ENCODE measurements at regions not wholly inside any gene's neighbourhood (a gene's known extent, or its start where the extent isn't known, plus 50 kb on each side); places are given as distances from the start of the nearest gene placed in this dataset.

GRCh38 chr5:97443740-97444139, 260.7 kb upstream of the RIOK2 start:
- Histone ChIP-seq H3K4me3 (ENCODE audit: low read depth in 1 of 3, low read length in 3 of 3) (no peak overlapping the region), H3K36me3 (ENCODE audit: control insufficient read depth in 3 of 3, insufficient read depth in 2 of 3, low read depth in 1 of 3, low read length in 3 of 3) (no peaks in the 10 kb centered on the region), H3K4me1 (ENCODE audit: control insufficient read depth in 3 of 3, insufficient read depth in 2 of 3, low read depth in 1 of 3, low read length in 2 of 3) (no peaks in the 10 kb centered on the region), H3K9me3 (ENCODE audit: control insufficient read depth in 2 of 2, insufficient read depth in 1 of 2, low read depth in 1 of 2, low read length in 1 of 2) (peaks cover 0 to 15% of the 10 kb centered on the region in 2 donors), H3K27me3 (ENCODE audit: control insufficient read depth in 3 of 3, insufficient read depth in 3 of 3, low read length in 3 of 3) (no peaks in the 10 kb centered on the region), H3K27ac (ENCODE audit: low read depth in 1 of 3, low read length in 2 of 3) (no peak overlapping the region)
- no peak for DNase-seq
- FAIRE-seq: no peak
- WGBS, 3 donors: 62 to 94% (median 87%) methylated on average over 5 of the region's 5 CpGs

- H3K9me3 ChIP-seq (ENCODE audit: control insufficient read depth in 2 of 2, insufficient read depth in 1 of 2, low read depth in 1 of 2, low read length in 1 of 2): peaks cover 0 to 8% of the 10 kb centered on the region in 2 donors
- H3K27ac ChIP-seq (ENCODE audit: low read depth in 1 of 3, low read length in 2 of 3): no peak overlapping the region
- H3K27me3 ChIP-seq (ENCODE audit: control insufficient read depth in 3 of 3, insufficient read depth in 3 of 3, low read length in 3 of 3): no peaks in the 10 kb centered on the region
- WGBS, 3 donors: 63 to 72% (median 70%) methylated on average over 3 of the region's 3 CpGs
- FAIRE-seq (no peak), DNase-seq (no peak)
- H3K4me3 ChIP-seq (ENCODE audit: low read depth in 1 of 3, low read length in 3 of 3): no peak overlapping the region
- no peaks in the 10 kb centered on the region for H3K36me3 ChIP-seq (ENCODE audit: control insufficient read depth in 3 of 3, insufficient read depth in 2 of 3, low read depth in 1 of 3, low read length in 3 of 3)
- no peaks in the 10 kb centered on the region for H3K4me1 ChIP-seq (ENCODE audit: control insufficient read depth in 3 of 3, insufficient read depth in 2 of 3, low read depth in 1 of 3, low read length in 2 of 3)
Observed at GRCh38 chr5:97449172-97449571, 266.1 kb upstream of the RIOK2 start.

GRCh38 chr5:97452646-97453045, 269.6 kb upstream of the RIOK2 start:
- DNase-seq (no peak), FAIRE-seq (no peak)
- Histone ChIP-seq H3K4me3 (ENCODE audit: low read depth in 1 of 3, low read length in 3 of 3) (no peak overlapping the region), H3K36me3 (ENCODE audit: control insufficient read depth in 3 of 3, insufficient read depth in 2 of 3, low read depth in 1 of 3, low read length in 3 of 3) (no peaks in the 10 kb centered on the region), H3K4me1 (ENCODE audit: control insufficient read depth in 3 of 3, insufficient read depth in 2 of 3, low read depth in 1 of 3, low read length in 2 of 3) (no peaks in the 10 kb centered on the region), H3K9me3 (ENCODE audit: control insufficient read depth in 2 of 2, insufficient read depth in 1 of 2, low read depth in 1 of 2, low read length in 1 of 2) (no peaks in the 10 kb centered on the region), H3K27ac (ENCODE audit: low read depth in 1 of 3, low read length in 2 of 3) (no peak overlapping the region), H3K27me3 (ENCODE audit: control insufficient read depth in 3 of 3, insufficient read depth in 3 of 3, low read length in 3 of 3) (no peaks in the 10 kb centered on the region)

- H3K4me1 ChIP-seq (ENCODE audit: control insufficient read depth in 3 of 3, insufficient read depth in 2 of 3, low read depth in 1 of 3, low read length in 2 of 3): no peaks in the 10 kb centered on the region
- H3K36me3 ChIP-seq (ENCODE audit: control insufficient read depth in 3 of 3, insufficient read depth in 2 of 3, low read depth in 1 of 3, low read length in 3 of 3): no peaks in the 10 kb centered on the region
- no peak overlapping the region for H3K4me3 ChIP-seq (ENCODE audit: low read depth in 1 of 3, low read length in 3 of 3)
- no peak for DNase-seq
- WGBS, 3 donors: 61 to 92% (median 86%) methylated on average over 2 of the region's 2 CpGs
- FAIRE-seq: no peak
- no peak overlapping the region for H3K27ac ChIP-seq (ENCODE audit: low read depth in 1 of 3, low read length in 2 of 3)
- no peaks in the 10 kb centered on the region for H3K27me3 ChIP-seq (ENCODE audit: control insufficient read depth in 3 of 3, insufficient read depth in 3 of 3, low read length in 3 of 3)
- H3K9me3 ChIP-seq (ENCODE audit: control insufficient read depth in 2 of 2, insufficient read depth in 1 of 2, low read depth in 1 of 2, low read length in 1 of 2): no peaks in the 10 kb centered on the region
Observed at GRCh38 chr5:97453263-97453662, 270.2 kb upstream of the RIOK2 start.

GRCh38 chr5:97454015-97454414, 271.0 kb upstream of the RIOK2 start:
- Histone ChIP-seq H3K4me1 (ENCODE audit: control insufficient read depth in 3 of 3, insufficient read depth in 2 of 3, low read depth in 1 of 3, low read length in 2 of 3) (no peaks in the 10 kb centered on the region), H3K27me3 (ENCODE audit: control insufficient read depth in 3 of 3, insufficient read depth in 3 of 3, low read length in 3 of 3) (no peaks in the 10 kb centered on the region), H3K4me3 (ENCODE audit: low read depth in 1 of 3, low read length in 3 of 3) (no peak overlapping the region), H3K27ac (ENCODE audit: low read depth in 1 of 3, low read length in 2 of 3) (no peak overlapping the region), H3K36me3 (ENCODE audit: control insufficient read depth in 3 of 3, insufficient read depth in 2 of 3, low read depth in 1 of 3, low read length in 3 of 3) (no peaks in the 10 kb centered on the region), H3K9me3 (ENCODE audit: control insufficient read depth in 2 of 2, insufficient read depth in 1 of 2, low read depth in 1 of 2, low read length in 1 of 2) (no peaks in the 10 kb centered on the region)
- no peak for FAIRE-seq
- no peak for DNase-seq

- WGBS, 3 donors: 83 to 97% (median 88%) methylated on average over 1 of the region's 1 CpG
- no peak overlapping the region for H3K4me3 ChIP-seq (ENCODE audit: low read depth in 1 of 3, low read length in 3 of 3)
- no peaks in the 10 kb centered on the region for H3K4me1 ChIP-seq (ENCODE audit: control insufficient read depth in 3 of 3, insufficient read depth in 2 of 3, low read depth in 1 of 3, low read length in 2 of 3)
- H3K27me3 ChIP-seq (ENCODE audit: control insufficient read depth in 3 of 3, insufficient read depth in 3 of 3, low read length in 3 of 3): no peaks in the 10 kb centered on the region
- H3K27ac ChIP-seq (ENCODE audit: low read depth in 1 of 3, low read length in 2 of 3): no peak overlapping the region
- no peak for DNase-seq
- FAIRE-seq: no peak
- no peaks in the 10 kb centered on the region for H3K36me3 ChIP-seq (ENCODE audit: control insufficient read depth in 3 of 3, insufficient read depth in 2 of 3, low read depth in 1 of 3, low read length in 3 of 3)
- no peaks in the 10 kb centered on the region for H3K9me3 ChIP-seq (ENCODE audit: control insufficient read depth in 2 of 2, insufficient read depth in 1 of 2, low read depth in 1 of 2, low read length in 1 of 2)
Observed at GRCh38 chr5:97455996-97456395, 272.9 kb upstream of the RIOK2 start.

- Histone ChIP-seq H3K4me3 (ENCODE audit: low read depth in 1 of 3, low read length in 3 of 3) (no peak overlapping the region), H3K9me3 (ENCODE audit: control insufficient read depth in 2 of 2, insufficient read depth in 1 of 2, low read depth in 1 of 2, low read length in 1 of 2) (no peaks in the 10 kb centered on the region), H3K4me1 (ENCODE audit: control insufficient read depth in 3 of 3, insufficient read depth in 2 of 3, low read depth in 1 of 3, low read length in 2 of 3) (no peaks in the 10 kb centered on the region), H3K27me3 (ENCODE audit: control insufficient read depth in 3 of 3, insufficient read depth in 3 of 3, low read length in 3 of 3) (no peaks in the 10 kb centered on the region), H3K36me3 (ENCODE audit: control insufficient read depth in 3 of 3, insufficient read depth in 2 of 3, low read depth in 1 of 3, low read length in 3 of 3) (no peaks in the 10 kb centered on the region), H3K27ac (ENCODE audit: low read depth in 1 of 3, low read length in 2 of 3) (no peak overlapping the region)
- DNase-seq: no peak
- WGBS, 3 donors: 76 to 89% (median 82%) methylated on average over 5 of the region's 5 CpGs
- no peak for FAIRE-seq
Observed at GRCh38 chr5:97458851-97459250, 275.8 kb upstream of the RIOK2 start.

- DNase-seq (no peak), FAIRE-seq (no peak)
- no peaks in the 10 kb centered on the region for H3K27me3 ChIP-seq (ENCODE audit: control insufficient read depth in 3 of 3, insufficient read depth in 3 of 3, low read length in 3 of 3)
- no peaks in the 10 kb centered on the region for H3K36me3 ChIP-seq (ENCODE audit: control insufficient read depth in 3 of 3, insufficient read depth in 2 of 3, low read depth in 1 of 3, low read length in 3 of 3)
- 91 to 94% (median 92%) methylated on average over 9 to 10 of the region's 10 CpGs for WGBS, 3 donors
- peaks cover 0 to 38% of the 10 kb centered on the region in 2 donors for H3K9me3 ChIP-seq (ENCODE audit: control insufficient read depth in 2 of 2, insufficient read depth in 1 of 2, low read depth in 1 of 2, low read length in 1 of 2)
- no peak overlapping the region for H3K27ac ChIP-seq (ENCODE audit: low read depth in 1 of 3, low read length in 2 of 3)
- no peaks in the 10 kb centered on the region for H3K4me1 ChIP-seq (ENCODE audit: control insufficient read depth in 3 of 3, insufficient read depth in 2 of 3, low read depth in 1 of 3, low read length in 2 of 3)
- H3K4me3 ChIP-seq (ENCODE audit: low read depth in 1 of 3, low read length in 3 of 3): no peak overlapping the region
Observed at GRCh38 chr5:97471951-97472350, 288.9 kb upstream of the RIOK2 start.

GRCh38 chr5:97475847-97476246, 292.8 kb upstream of the RIOK2 start:
- no peak overlapping the region for H3K27ac ChIP-seq (ENCODE audit: low read depth in 1 of 3, low read length in 2 of 3)

More at GRCh38 chr5:97475847-97476246, 292.8 kb upstream of the RIOK2 start:
- Histone ChIP-seq H3K4me1 (ENCODE audit: control insufficient read depth in 3 of 3, insufficient read depth in 2 of 3, low read depth in 1 of 3, low read length in 2 of 3) (no peaks in the 10 kb centered on the region), H3K36me3 (ENCODE audit: control insufficient read depth in 3 of 3, insufficient read depth in 2 of 3, low read depth in 1 of 3, low read length in 3 of 3) (no peaks in the 10 kb centered on the region), H3K4me3 (ENCODE audit: low read depth in 1 of 3, low read length in 3 of 3) (no peak overlapping the region), H3K27me3 (ENCODE audit: control insufficient read depth in 3 of 3, insufficient read depth in 3 of 3, low read length in 3 of 3) (no peaks in the 10 kb centered on the region), H3K9me3 (ENCODE audit: control insufficient read depth in 2 of 2, insufficient read depth in 1 of 2, low read depth in 1 of 2, low read length in 1 of 2) (peaks cover 0 to 14% of the 10 kb centered on the region in 2 donors)
- 92 to 95% (median 93%) methylated on average over 3 of the region's 3 CpGs for WGBS, 3 donors
- FAIRE-seq: no peak
- DNase-seq: no peak
